Activated CD4-positive, alpha-beta T cell treated with anti-CD3 and anti-CD28 coated beads, Interleukin-2, Interleukin-6, amounts not matched to agents 100 ng/mL and 50 ng/mL, durations not matched to agents 16 hours and 8 hours (primary cell): ENCODE measurements at regions not wholly inside any gene's neighbourhood (a gene's known extent, or its start where the extent isn't known, plus 50 kb on each side); places are given as distances from the start of the nearest gene placed in this dataset.

ENCODE experiments used
- DNase-seq: peaks from one replicate; pipeline ENCODE4 v3.0.0-alpha.2; 2020

- no peak for DNase-seq
Observed at GRCh38 chr3:174675406-174675805, 183.7 kb upstream of the NAALADL2 start.

- no peak for DNase-seq
Observed at GRCh38 chr3:174681784-174682183, 177.3 kb upstream of the NAALADL2 start.

DNA sequence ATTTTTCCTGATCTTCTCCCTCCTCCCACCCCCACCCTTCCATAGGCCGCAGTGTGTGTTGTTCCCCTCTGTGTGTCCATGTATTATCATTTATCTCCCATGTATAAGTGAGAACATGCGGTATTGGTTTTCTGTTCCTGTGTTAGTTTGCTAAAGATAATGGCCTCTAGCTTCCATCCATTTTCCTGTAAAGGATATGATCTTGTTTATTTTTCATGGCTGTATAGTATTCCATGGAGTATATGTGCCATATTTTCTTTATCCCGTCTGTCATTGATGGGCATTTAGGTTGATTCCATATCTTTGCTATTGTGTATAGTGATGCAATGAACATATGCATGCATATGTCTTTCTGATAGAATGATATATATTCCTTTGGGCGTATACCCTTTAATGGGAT, 173.3 kb upstream of the NAALADL2 start:
- no peak for DNase-seq

DNA sequence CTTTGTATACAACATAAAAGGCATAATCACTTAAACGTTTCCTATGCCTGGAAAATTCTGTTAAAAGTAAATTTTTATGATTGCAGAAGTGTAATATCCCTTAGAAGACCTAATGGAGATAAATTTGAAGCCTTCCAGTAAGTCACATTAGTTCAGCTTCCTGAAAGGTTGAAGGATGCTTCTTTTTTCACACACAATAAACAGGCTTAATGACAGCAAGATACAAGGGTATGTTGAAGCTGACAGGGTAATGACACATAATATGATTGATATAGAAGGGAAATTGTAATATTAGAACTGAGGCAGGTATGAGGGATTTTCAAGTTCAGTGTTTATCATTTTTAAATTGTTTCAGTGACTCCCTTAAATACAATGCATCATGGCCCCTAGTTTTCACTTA, 161.8 kb upstream of the NAALADL2 start:
- DNase-seq = no peak

- DNase-seq = no peak
Observed at GRCh38 chr3:174700736-174701135, 158.4 kb upstream of the NAALADL2 start.

DNA sequence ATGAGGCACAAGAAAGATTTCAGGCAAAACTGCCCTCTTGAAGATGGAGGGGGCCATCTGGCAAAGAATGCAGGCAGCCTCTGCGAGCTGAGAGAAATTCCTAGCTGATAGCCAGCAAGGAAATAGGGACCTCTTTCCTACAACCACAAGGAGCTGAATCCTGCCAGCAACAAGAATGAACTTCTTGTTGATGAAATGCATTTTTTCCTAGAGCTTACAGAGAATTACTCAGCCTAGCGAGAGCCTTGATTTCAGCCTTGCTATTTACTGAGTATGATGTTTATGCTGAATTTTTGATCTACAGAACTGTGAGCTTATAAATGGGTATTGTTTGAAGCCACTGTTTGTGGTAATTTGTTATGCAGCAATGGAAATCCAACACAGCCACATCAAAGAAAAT, 148.5 kb upstream of the NAALADL2 start:
- no peak for DNase-seq

DNA sequence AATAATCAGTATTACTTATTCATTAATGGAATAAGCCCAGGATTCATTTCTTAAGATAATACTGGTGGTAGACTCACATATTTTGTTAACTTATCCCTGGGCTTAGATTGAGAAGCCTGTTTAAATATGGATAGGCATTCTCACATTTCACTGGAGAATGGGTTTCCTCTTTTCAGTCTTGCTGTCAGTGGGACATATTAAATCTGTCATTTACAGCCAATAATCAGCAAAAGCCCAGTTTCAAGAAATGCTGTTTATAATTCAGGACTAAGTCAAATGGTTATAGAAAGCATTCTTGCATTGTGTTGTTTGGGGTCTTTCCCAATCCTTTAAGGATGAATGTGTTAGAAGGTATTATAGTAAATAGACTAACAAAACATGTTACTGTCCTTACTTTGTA, 143.7 kb upstream of the NAALADL2 start:
- DNase-seq = no peak

GRCh38 chr3:174716956-174717505, 142.1 kb upstream of the NAALADL2 start:
- no peak for DNase-seq

GRCh38 chr3:174720717-174721116, 138.4 kb upstream of the NAALADL2 start:
- no peak for DNase-seq

- no peak for DNase-seq
Observed at GRCh38 chr3:174725303-174725702, 133.8 kb upstream of the NAALADL2 start.

GRCh38 chr3:174737966-174738365, 121.2 kb upstream of the NAALADL2 start:
- DNase-seq = no peak

DNA sequence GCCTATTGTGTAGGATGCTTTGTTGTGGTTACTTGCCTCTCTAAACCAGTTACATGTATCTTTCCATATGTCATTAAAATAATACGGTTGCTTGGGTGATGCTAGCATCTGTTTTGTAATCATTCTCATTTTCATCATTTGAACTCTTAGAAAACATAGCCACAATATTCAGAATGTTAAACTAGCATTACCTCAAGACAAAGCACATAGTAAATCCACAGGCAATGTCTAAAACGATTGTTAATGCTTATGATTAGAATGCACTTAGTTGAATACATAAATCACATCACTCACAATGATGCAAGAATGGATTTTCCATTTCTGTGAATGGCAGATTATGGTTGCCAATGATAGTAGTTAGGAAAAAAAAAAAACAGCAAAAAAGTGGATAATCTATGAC, 110.0 kb upstream of the NAALADL2 start:
- DNase-seq = no peak

DNA sequence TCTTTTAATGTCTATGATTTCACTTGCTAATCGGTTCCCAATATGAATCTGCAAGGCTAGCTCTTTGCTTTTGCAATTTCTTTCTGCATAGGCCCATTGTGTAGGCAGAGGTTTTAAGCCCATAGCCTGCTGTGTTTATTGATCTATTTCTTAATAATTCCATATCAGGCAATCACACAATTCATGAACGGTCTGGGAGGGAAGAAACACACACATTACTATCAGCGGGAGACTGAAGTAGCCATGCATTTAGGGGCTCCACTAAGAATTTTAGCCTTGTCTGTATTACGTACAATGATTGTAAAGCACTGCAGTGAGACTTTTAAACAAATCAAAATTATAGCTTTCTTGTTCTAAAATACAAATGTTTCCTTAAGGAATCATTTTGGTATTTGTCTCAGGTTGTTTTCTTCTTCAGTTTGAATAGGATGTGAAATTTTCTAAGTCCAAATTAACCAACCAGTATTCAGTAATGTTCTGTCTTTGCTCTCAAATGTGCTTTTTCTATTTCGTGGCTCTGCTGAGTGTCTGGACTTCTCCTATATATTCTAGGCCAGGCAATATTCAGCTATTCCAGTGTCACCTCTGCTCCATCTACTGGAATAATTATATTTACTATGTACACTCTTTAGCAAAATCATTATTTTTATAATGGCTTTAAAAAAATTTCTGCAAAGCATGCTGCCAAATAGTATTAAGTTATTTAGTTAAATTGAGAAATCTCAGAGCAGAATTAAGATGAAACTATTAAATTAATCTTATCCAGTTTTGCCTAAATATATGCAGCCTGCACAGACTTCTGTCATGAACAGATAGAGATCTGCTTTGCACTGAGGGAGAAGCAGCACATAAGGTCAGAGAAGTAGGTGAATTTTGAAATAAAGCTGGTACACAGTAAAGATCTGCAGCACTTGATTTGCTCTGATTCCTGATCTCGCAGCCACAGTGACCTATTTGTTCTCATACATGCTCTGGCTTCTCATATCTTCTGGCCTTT, 103.0 kb upstream of the NAALADL2 start:
- DNase-seq = no peak

- DNase-seq = no peak
Observed at GRCh38 chr3:174758943-174759342, 100.2 kb upstream of the NAALADL2 start.

- DNase-seq = no peak
Observed at GRCh38 chr3:174767406-174767805, 91.7 kb upstream of the NAALADL2 start.

DNA sequence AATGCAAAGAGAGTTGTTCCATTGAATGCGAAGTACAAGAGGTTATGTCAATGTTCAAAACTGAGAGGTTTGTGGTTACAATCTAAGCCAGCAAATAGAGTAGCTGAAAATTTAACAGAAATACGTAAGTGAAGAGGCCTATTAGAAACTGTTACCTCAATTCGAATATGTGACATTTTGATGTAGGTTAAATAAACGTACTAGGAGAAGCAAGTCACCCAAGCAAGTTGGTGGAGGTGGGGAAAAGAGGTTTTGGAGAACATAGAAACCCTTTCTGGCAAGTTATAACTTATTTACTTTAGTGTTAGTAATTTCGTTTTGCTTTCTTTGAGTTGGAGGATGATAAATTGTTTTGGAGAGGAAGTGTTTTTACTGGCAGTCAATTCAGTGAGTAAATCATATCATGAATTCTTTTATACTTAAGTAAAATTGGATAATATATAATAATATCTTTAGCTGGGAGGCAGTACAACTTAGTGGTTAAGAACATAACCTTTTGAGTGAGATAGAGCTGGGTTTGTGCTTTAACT, 91.2 kb upstream of the NAALADL2 start:
- no peak for DNase-seq

- no peak for DNase-seq
Observed at GRCh38 chr3:174769171-174769570, 90.0 kb upstream of the NAALADL2 start.

GRCh38 chr3:174775603-174776002, 83.5 kb upstream of the NAALADL2 start:
- no peak for DNase-seq

GRCh38 chr3:174776123-174776522, 83.0 kb upstream of the NAALADL2 start:
- DNase-seq = no peak

GRCh38 chr3:174776636-174777035, 82.5 kb upstream of the NAALADL2 start:
- DNase-seq = no peak

GRCh38 chr3:174777813-174778212, 81.3 kb upstream of the NAALADL2 start:
- no peak for DNase-seq

DNA sequence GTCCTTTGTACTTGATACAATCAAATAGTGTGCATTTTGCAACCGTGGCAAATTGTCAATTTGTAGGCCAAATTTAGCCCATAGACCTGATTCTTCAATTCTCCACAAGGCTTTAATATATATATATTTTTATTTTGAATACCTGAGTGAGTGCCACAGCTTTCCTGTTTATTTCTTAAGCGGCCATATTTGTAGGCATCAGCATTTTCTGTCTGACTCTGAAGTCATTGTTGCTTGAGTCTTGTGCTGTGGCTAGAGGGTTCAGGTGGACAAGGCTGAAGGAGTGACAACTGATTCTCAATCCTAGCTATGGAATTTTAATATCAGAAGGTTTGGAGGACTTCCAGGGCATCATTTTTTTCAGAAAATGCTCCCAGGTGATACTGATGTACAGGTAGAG, 75.6 kb upstream of the NAALADL2 start:
- no peak for DNase-seq

DNA sequence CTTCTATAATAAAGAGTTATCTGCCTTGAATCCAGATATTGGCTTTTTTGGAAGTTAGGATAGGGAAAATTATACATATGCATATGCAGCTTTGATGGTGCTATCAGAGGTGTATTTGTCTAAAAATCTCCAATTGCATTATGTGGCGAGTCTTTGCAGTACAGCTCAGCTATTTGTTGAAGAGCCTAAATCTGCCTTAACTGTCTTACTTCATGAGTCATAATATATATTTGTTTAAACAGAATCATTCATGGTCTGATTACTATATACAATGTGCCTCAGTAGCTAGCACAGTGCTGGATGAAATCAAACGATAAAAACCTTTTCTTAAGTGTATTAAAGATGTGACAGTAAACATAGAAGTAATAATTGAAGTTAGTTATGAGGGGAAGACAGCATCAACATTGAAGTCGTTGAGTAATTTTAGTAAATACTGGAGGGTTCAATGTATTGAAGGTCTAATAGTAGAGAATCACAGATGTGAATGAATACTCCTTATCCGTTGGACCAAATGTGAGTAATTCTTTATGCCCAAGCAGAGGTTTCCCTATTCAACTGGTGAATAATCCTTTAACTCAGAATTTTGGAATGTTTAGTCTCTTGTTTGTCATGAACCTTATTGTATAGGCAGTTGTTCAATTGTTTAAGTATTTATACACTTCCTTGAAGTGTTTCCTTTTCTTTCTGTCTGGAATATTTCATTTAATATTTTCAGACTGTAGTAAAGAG, 74.8 kb upstream of the NAALADL2 start:
- DNase-seq = no peak

DNA sequence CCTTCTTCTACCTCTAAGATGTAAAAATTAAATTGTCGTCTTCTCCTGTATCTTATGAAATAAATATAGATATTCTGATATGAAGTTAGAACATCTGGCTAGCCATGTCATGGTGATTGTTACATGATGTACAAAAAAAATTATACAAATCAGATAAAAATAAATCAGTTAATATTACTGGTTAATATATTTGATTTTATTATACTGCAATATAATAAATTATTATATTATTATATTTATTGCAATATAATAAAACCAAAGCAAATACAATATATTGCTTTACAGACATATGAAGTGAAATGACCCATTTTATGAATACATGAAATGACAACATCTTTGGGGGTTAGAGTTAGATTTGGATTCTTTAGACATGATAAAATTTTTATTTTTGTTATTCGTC, 72.3 kb upstream of the NAALADL2 start:
- no peak for DNase-seq
